ENCODE measurements at regions not wholly inside any gene's neighbourhood (a gene's known extent, or its start where the extent isn't known, plus 50 kb on each side); places are given as distances from the start of the nearest gene placed in this dataset.

DNA sequence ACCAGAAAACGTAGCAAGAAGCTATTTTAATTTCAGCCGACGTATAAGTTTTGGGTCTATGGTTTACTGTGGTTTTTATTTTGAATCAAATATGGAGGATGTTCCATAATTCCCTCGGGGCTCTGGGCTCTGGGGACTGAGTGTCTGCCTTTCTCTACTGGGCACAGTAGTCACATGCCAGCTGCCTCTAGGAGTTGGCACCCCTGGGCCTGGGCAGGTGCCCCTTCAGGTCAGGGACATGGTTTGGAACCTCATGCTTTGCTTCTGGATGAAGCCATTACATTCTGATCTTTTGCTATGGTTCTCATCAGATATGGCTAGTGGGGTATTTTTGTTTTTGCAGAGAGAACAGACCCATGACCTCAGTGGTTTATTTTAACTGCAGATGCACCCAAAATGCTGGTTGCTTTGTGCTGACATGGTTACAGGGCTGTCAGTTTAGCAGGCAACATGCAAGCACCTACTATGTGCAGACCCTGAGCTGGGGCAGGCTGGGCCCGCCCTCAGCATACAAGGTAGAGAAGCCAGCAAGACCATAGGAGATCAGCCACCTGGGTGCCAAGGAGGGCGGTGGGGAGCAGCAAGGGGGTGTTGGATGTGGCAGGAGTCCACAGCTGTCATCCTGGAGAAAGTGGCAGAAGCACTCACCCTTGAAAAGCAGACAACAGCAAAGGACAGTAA lies 54.5 kb upstream of the PSD2 start:
- TF ChIP-seq, protein P1, sequence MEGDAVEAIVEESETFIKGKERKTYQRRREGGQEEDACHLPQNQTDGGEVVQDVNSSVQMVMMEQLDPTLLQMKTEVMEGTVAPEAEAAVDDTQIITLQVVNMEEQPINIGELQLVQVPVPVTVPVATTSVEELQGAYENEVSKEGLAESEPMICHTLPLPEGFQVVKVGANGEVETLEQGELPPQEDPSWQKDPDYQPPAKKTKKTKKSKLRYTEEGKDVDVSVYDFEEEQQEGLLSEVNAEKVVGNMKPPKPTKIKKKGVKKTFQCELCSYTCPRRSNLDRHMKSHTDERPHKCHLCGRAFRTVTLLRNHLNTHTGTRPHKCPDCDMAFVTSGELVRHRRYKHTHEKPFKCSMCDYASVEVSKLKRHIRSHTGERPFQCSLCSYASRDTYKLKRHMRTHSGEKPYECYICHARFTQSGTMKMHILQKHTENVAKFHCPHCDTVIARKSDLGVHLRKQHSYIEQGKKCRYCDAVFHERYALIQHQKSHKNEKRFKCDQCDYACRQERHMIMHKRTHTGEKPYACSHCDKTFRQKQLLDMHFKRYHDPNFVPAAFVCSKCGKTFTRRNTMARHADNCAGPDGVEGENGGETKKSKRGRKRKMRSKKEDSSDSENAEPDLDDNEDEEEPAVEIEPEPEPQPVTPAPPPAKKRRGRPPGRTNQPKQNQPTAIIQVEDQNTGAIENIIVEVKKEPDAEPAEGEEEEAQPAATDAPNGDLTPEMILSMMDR (IDR thresholded peaks at IDR 0.05; ENCODE audit: insufficient read depth, low read length, poor library complexity, severe bottlenecking) = no peak
- no peak overlapping the region for H3K4me3 ChIP-seq (replicated peaks; ENCODE audit: low read depth, low read length)
- H3K27me3 ChIP-seq (replicated peaks; ENCODE audit: control insufficient read depth, insufficient read depth, low read length) = no peaks in the 10 kb centered on the region
- no peaks in the 10 kb centered on the region for H3K36me3 ChIP-seq (ENCODE audit: control insufficient read depth, insufficient read depth, low read length)
- DNase-seq (ENCODE audit: extremely low read depth, insufficient read length) = no peak

DNA sequence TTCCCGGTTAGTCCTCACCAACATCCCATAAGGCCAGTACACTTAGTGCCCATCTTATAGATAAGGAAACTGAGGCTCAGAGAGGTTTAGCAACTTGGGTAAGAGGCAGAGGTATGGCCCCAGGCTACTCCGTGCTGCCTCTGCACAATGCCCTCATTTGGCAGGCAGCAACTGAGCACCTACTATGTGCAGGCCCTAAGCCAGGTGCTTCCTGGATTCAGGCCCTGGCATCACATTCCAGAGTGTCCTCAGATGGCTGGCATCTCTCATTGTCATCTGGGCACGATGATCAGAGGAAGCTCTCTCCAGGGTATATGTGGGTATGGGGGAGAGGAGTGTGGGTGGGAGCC lies 53.8 kb upstream of the PSD2 start:
- H3K36me3 ChIP-seq (ENCODE audit: control insufficient read depth, insufficient read depth, low read length) = no peaks in the 10 kb centered on the region
- H3K27me3 ChIP-seq (replicated peaks; ENCODE audit: control insufficient read depth, insufficient read depth, low read length) = no peaks in the 10 kb centered on the region; the same call in 1 of the 2 replicates
- TF ChIP-seq, protein P1 (IDR thresholded peaks at IDR 0.05; ENCODE audit: insufficient read depth, low read length, poor library complexity, severe bottlenecking) = no peak
- H3K4me3 ChIP-seq (replicated peaks; ENCODE audit: low read depth, low read length) = no peak overlapping the region
- DNase-seq (ENCODE audit: extremely low read depth, insufficient read length) = no peak

DNA sequence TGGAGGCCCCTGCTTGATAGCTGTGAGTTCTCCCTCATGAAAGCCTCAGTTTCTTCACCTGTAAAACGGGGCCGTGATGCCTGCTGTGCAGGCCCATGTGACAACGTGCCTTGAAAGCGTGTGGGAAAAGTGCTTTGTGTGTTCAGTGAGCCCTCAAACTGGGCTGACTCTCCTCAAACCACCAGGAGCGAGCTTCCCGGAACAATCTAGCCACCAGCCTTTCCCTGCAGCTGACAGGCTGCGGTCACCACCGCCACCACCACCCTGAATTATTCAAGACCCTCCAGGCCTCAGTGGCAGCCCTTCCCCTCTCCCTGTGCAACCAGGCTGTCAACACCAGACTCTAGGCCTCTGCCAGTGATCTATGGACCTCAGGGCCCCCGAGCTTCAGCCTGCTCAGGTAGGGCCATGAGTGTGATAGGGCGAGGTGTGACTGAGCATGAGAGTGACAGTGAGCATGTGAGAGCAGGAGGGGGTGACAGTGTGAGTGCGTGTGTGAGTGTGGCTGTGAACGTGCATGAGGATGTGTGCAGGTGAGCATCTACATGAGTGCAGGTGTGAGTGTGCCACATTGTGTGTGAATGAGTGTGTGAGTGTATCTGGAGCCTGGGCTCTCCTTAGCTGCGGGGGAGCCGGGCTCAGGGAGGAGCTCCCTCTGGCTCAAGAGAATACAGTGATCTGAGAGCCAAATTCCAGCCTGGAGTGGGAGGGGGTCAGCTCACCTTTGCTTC lies 53.3 kb upstream of the PSD2 start:
- TF ChIP-seq, protein P1 (IDR thresholded peaks at IDR 0.05; ENCODE audit: insufficient read depth, low read length, poor library complexity, severe bottlenecking) = no peak
- DNase-seq (ENCODE audit: extremely low read depth, insufficient read length) = no peak
- H3K27me3 ChIP-seq (replicated peaks; ENCODE audit: control insufficient read depth, insufficient read depth, low read length) = no peaks in the 10 kb centered on the region; the same call in 1 of the 2 replicates
- no peaks in the 10 kb centered on the region for H3K36me3 ChIP-seq (ENCODE audit: control insufficient read depth, insufficient read depth, low read length)
- no peak overlapping the region for H3K4me3 ChIP-seq (replicated peaks; ENCODE audit: low read depth, low read length)

DNA sequence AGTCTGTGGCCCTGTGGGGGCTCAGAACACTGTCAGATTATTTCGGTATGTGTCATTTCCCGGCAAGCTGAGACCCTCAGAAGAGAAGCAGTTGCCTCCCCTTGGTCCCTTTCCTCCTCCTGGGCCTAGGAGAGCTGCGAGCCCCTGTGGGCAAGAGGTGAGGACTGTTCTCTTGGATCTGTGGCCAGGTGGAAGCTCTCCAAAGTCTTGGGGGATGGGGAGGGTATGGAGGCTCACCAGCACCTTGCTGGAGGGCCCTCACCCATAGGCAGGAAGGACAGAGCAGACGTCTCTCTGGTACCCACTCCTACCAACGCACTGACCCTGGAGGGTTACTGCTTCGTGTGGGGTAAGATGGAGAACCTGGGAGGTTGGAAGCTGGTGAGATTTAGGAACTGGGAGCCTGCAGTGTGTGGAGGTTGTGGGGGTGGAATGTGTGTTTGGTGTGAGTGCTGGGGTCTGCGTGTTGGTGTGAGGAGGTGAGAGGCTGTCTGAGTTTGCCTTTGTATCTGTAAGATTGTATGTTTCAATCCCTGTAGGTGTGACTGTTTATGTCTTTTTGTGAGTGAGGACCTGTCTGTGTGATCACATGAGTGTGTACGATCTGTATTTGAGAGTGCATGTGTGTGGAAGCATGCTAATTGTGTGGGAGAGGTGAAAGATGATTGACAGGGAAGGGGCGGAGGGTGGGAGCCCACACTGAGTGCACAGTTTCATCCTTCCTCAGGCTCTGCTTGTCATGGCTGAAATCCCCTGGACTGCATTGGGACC lies 52.4 kb upstream of the PSD2 start:
- no peaks in the 10 kb centered on the region; the same call in 1 of the 2 replicates for H3K27me3 ChIP-seq (replicated peaks; ENCODE audit: control insufficient read depth, insufficient read depth, low read length)
- H3K36me3 ChIP-seq (ENCODE audit: control insufficient read depth, insufficient read depth, low read length) = no peaks in the 10 kb centered on the region
- TF ChIP-seq, protein P1 (IDR thresholded peaks at IDR 0.05; ENCODE audit: insufficient read depth, low read length, poor library complexity, severe bottlenecking) = no peak
- no peak overlapping the region for H3K4me3 ChIP-seq (replicated peaks; ENCODE audit: low read depth, low read length)
- no peak for DNase-seq (ENCODE audit: extremely low read depth, insufficient read length)

DNA sequence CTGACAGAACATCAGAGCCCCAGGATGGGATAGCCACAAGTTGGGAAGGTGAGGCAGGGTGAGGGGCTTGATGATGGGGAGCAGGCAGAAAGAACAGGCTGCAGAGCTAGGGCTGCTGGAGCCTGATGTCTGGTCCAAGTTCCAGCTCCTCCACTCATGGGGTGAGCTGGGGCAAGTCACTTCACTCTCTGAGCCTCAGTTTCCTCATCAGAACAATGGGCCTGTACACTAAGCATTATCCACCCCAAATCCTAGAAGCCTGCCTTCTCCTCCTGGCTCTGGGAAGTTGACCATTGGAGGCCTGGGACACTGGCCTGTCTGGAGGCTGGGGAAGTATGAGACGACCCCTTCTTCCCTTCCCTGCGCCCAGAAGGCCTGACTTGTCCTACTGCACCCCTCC lies 51.8 kb upstream of the PSD2 start:
- Histone ChIP-seq H3K36me3 (ENCODE audit: control insufficient read depth, insufficient read depth, low read length) (no peaks in the 10 kb centered on the region), H3K4me3 (replicated peaks; ENCODE audit: low read depth, low read length) (no peak overlapping the region), H3K27me3 (replicated peaks; ENCODE audit: control insufficient read depth, insufficient read depth, low read length) (no peaks in the 10 kb centered on the region; the same call in 1 of the 2 replicates)
- TF ChIP-seq, protein P1 (IDR thresholded peaks at IDR 0.05; ENCODE audit: insufficient read depth, low read length, poor library complexity, severe bottlenecking) = no peak
- no peak for DNase-seq (ENCODE audit: extremely low read depth, insufficient read length)

Data from GM06990 (cell line).